ENCODE measurements at regions not wholly inside any gene's neighbourhood (a gene's known extent, or its start where the extent isn't known, plus 50 kb on each side); places are given as distances from the start of the nearest gene placed in this dataset.
A peak's percentile ranks its signal among the peaks of the same experiment; 100 is the strongest.

GRCh38 chr16:85200471-85201278 lies 88.4 kb upstream of the CIBAR2 start:
- no peak for TF ChIP-seq EP300 (IDR thresholded peaks at IDR 0.05)
- TF ChIP-seq POLR2AphosphoS5 (IDR thresholded peaks at IDR 0.05), result no peak
- TF ChIP-seq CTCF (IDR thresholded peaks at IDR 0.05), result no peak
- TF ChIP-seq POLR2A (IDR thresholded peaks at IDR 0.05), result no peak
- Histone ChIP-seq H3K4me1 (peaks cover 69% of the 10 kb centered on the region), H3K27me3 (no peaks in the 10 kb centered on the region), H3K27ac (peak overlapping the region; percentile 81), H3K9me3 (no peaks in the 10 kb centered on the region), H3K4me3 (no peak overlapping the region), H3K36me3 (no peaks in the 10 kb centered on the region)
- WGBS, result 86% methylated on average over 17 of the region's 17 CpGs
- DNase-seq (ENCODE audit: low spot score in 2 of 2), result no peak

- no peaks in the 10 kb centered on the region for H3K27me3 ChIP-seq
- H3K36me3 ChIP-seq, result no peaks in the 10 kb centered on the region
- 79% methylated on average over 8 of the region's 8 CpGs for WGBS
- H3K27ac ChIP-seq, result peak overlapping the region; percentile 81
- DNase-seq (ENCODE audit: low spot score in 2 of 2), result no peak
- TF ChIP-seq CTCF (IDR thresholded peaks at IDR 0.05), result no peak
- no peak for TF ChIP-seq POLR2AphosphoS5 (IDR thresholded peaks at IDR 0.05)
- no peak for TF ChIP-seq POLR2A (IDR thresholded peaks at IDR 0.05)
- no peak for TF ChIP-seq EP300 (IDR thresholded peaks at IDR 0.05)
- no peaks in the 10 kb centered on the region for H3K9me3 ChIP-seq
- peaks cover 69% of the 10 kb centered on the region for H3K4me1 ChIP-seq
- no peak overlapping the region for H3K4me3 ChIP-seq
Observed at GRCh38 chr16:85201574-85201973, 89.3 kb upstream of the CIBAR2 start.

GRCh38 chr16:85202051-85202601 lies 89.9 kb upstream of the CIBAR2 start:
- Histone ChIP-seq H3K27ac (peak overlapping the region; percentile 81), H3K4me3 (no peak overlapping the region), H3K36me3 (no peaks in the 10 kb centered on the region), H3K9me3 (no peaks in the 10 kb centered on the region), H3K27me3 (no peaks in the 10 kb centered on the region), H3K4me1 (peaks cover 69% of the 10 kb centered on the region)
- TF ChIP-seq POLR2AphosphoS5 (IDR thresholded peaks at IDR 0.05), result no peak
- TF ChIP-seq POLR2A (IDR thresholded peaks at IDR 0.05), result no peak
- TF ChIP-seq EP300 (IDR thresholded peaks at IDR 0.05), result no peak
- TF ChIP-seq CTCF (IDR thresholded peaks at IDR 0.05), result no peak
- WGBS, result 72% methylated on average over 7 of the region's 14 CpGs
- no peak for DNase-seq (ENCODE audit: low spot score in 2 of 2)

- Histone ChIP-seq H3K27me3 (no peaks in the 10 kb centered on the region), H3K27ac (peak overlapping the region; percentile 81), H3K36me3 (no peaks in the 10 kb centered on the region), H3K4me1 (peaks cover 64% of the 10 kb centered on the region), H3K9me3 (no peaks in the 10 kb centered on the region), H3K4me3 (no peak overlapping the region)
- DNase-seq (ENCODE audit: low spot score in 2 of 2), result peak in 1 of 2 donors; percentile 86
- no peak for TF ChIP-seq POLR2AphosphoS5 (IDR thresholded peaks at IDR 0.05)
- no peak for TF ChIP-seq POLR2A (IDR thresholded peaks at IDR 0.05)
- TF ChIP-seq EP300 (IDR thresholded peaks at IDR 0.05), result no peak
- no peak for TF ChIP-seq CTCF (IDR thresholded peaks at IDR 0.05)
- 69% methylated on average over 11 of the region's 21 CpGs for WGBS
Observed at GRCh38 chr16:85202631-85203461, 90.6 kb upstream of the CIBAR2 start.

GRCh38 chr16:85203462-85203813 lies 91.2 kb upstream of the CIBAR2 start:
- Histone ChIP-seq H3K27me3 (no peaks in the 10 kb centered on the region), H3K36me3 (no peaks in the 10 kb centered on the region), H3K27ac (no peak overlapping the region), H3K4me1 (peaks cover 58% of the 10 kb centered on the region), H3K9me3 (no peaks in the 10 kb centered on the region), H3K4me3 (no peak overlapping the region)
- WGBS, result 92% methylated on average over 5 of the region's 5 CpGs
- no peak for DNase-seq (ENCODE audit: low spot score in 2 of 2)
- TF ChIP-seq POLR2AphosphoS5 (IDR thresholded peaks at IDR 0.05) (no peak), POLR2A (IDR thresholded peaks at IDR 0.05) (no peak), CTCF (IDR thresholded peaks at IDR 0.05) (no peak), EP300 (IDR thresholded peaks at IDR 0.05) (no peak)
